AG04449 (cell line): ENCODE measurements at regions not wholly inside any gene's neighbourhood (a gene's known extent, or its start where the extent isn't known, plus 50 kb on each side); places are given as distances from the start of the nearest gene placed in this dataset.

Experiments used
- CTCF ChIA-PET: fragments of 350-600 bp; formaldehyde crosslinking; extraction: SDS; loops from one replicate; lab custom pipeline; 2021; ENCODE audit warnings: antibody characterized with exemption; lab: Yijun Ruan, JAX
- POLR2A ChIA-PET: fragments of 400-600, 350-600 bp; formaldehyde crosslinking; extraction: SDS; loops from one replicate; lab custom pipeline; 2020; ENCODE audit warnings: antibody characterized with exemption, inconsistent platforms; lab: Yijun Ruan, JAX
- DNase-seq: peaks from one replicate; pipeline ENCODE4 v3.0.0-alpha.2; 2010; ENCODE audit warnings: low read depth, low spot score
- H3K4me3 ChIP-seq: 2 replicates; pipeline ENCODE4 v1.5.1; 2011; ENCODE audit warnings: low read depth, mild to moderate bottlenecking, control low read depth, low read length
- TF ChIP-seq, protein P1 (sequence below): IDR thresholded peaks from one replicate; pipeline ENCODE4 v1.5.1; 2011; ENCODE audit warnings: mild to moderate bottlenecking, moderate library complexity, low read length, control low read depth, inconsistent platforms; ENCODE audit not compliant: insufficient read depth; ENCODE audit errors: missing control alignments

DNA sequence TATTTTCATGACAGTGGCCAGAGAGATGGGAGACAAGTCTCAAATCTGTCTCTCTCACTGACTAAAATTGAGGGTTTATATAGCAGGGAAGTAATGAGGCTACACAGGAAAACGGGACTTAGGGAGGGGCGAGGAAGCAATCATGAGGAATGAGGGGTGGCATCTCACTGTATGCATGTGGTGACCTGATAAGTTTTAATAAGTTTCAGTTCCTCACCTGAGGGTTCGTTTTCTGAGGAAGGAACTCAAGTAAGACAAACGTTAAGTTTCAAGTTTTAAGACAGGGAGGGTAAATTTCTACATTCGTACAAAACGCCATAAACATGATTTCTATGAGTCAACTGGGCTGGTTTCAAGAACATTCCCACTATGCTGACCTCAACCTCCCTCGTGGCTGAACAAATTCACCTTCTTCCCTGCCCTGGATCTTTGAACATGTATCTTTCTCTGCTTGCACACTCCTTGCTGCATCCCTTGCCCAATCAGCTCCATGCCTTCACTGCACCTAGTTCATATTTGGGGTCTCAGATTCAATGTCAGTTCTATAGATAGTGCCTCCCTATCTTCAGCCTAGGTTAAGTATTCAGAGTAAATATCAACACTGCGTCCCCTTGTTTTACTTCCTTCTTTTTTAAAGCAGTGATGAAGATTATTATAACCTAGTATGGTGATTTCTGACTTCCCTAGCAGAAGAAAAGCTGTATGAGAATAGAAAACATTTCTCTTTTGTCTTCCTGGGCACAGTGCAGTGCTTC is 53.3 kb upstream of the CNTNAP5 start:
- no peak overlapping the region for H3K4me3 ChIP-seq
- TF ChIP-seq, protein P1, sequence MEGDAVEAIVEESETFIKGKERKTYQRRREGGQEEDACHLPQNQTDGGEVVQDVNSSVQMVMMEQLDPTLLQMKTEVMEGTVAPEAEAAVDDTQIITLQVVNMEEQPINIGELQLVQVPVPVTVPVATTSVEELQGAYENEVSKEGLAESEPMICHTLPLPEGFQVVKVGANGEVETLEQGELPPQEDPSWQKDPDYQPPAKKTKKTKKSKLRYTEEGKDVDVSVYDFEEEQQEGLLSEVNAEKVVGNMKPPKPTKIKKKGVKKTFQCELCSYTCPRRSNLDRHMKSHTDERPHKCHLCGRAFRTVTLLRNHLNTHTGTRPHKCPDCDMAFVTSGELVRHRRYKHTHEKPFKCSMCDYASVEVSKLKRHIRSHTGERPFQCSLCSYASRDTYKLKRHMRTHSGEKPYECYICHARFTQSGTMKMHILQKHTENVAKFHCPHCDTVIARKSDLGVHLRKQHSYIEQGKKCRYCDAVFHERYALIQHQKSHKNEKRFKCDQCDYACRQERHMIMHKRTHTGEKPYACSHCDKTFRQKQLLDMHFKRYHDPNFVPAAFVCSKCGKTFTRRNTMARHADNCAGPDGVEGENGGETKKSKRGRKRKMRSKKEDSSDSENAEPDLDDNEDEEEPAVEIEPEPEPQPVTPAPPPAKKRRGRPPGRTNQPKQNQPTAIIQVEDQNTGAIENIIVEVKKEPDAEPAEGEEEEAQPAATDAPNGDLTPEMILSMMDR: no peak
- CTCF ChIA-PET: no interaction called here
- POLR2A ChIA-PET: no interaction called here
- DNase-seq: no peak
